ENCODE measurements at regions not wholly inside any gene's neighbourhood (a gene's known extent, or its start where the extent isn't known, plus 50 kb on each side); places are given as distances from the start of the nearest gene placed in this dataset.

GRCh38 chr7:57364933-57365710 is 84.9 kb upstream of the ZNF716 start:
- no peak for TF ChIP-seq CTCF (conservative IDR thresholded peaks at IDR 0.05 in 1 of 2, IDR thresholded peaks at IDR 0.05 in 1 of 2; ENCODE audit: extremely low read depth in 1 of 2, insufficient read depth in 1 of 2, low read depth in 1 of 2, low read length in 2 of 2)
- TF ChIP-seq EZH2 (IDR thresholded peaks at IDR 0.05; ENCODE audit: borderline replicate concordance, low read length), result no peak

Data from mammary epithelial cell (primary cell).